H1 (cell line): ENCODE measurements at regions not wholly inside any gene's neighbourhood (a gene's known extent, or its start where the extent isn't known, plus 50 kb on each side); places are given as distances from the start of the nearest gene placed in this dataset.

Source experiments
- EP300 ChIP-seq, 2 experiments: IDR thresholded peaks; 1 replicate in 1 of 2; 2 replicates in 1 of 2; pipeline ENCODE4 v1.6.1; 2011 to 2012; ENCODE audit warnings: low read depth in 2 of 2, low read length in 2 of 2, mild to moderate bottlenecking in 2 of 2, borderline replicate concordance in 1 of 2, inconsistent platforms in 1 of 2, moderate library complexity in 1 of 2
- PHF8 ChIP-seq: fragments of 200-600 bp; sonication (generic); conservative IDR thresholded peaks from 2 replicates; pipeline ENCODE4 v1.7.1; 2012; ENCODE audit warnings: low read depth, mild to moderate bottlenecking, inconsistent platforms, low read length, moderate library complexity
- POLR2A ChIP-seq, 2 experiments: IDR thresholded peaks; 1 replicate in 1 of 2; 2 replicates in 1 of 2; pipeline ENCODE4 v1.6.1; 2011; ENCODE audit warnings: low read depth in 2 of 2, low read length in 2 of 2, mild to moderate bottlenecking in 2 of 2; ENCODE audit errors: control extremely low read depth in 1 of 2
- RFX5 ChIP-seq: IDR thresholded peaks from 2 replicates; pipeline ENCODE4 v1.6.1; 2011; ENCODE audit warnings: low read depth, low read length, improper control_type of control experiment, borderline replicate concordance
- SAP30 ChIP-seq: fragments of 300-600 bp; sonication (generic); IDR thresholded peaks from 2 replicates; pipeline ENCODE4 v1.7.1; 2012; ENCODE audit warnings: low read length, moderate library complexity, mild to moderate bottlenecking, inconsistent platforms; ENCODE audit not compliant: insufficient read depth, insufficient replicate concordance
- SIRT6 ChIP-seq: IDR thresholded peaks from one replicate; pipeline ENCODE4 v1.7.1; 2012; ENCODE audit warnings: low read length, inconsistent platforms
- TAF7 ChIP-seq: optimal IDR thresholded peaks from 2 replicates; pipeline ENCODE3; 2011; ENCODE audit warnings: low read depth, mild to moderate bottlenecking, inconsistent platforms, low read length, moderate library complexity, borderline replicate concordance
- TF ChIP-seq, protein P1 (sequence below), 3 experiments: IDR thresholded peaks; 1 replicate in 2 of 3; 2 replicates in 1 of 3; pipeline versions ENCODE4 v1.5.1 to v1.6.1; 2011; ENCODE audit warnings: low read length in 3 of 3, mild to moderate bottlenecking in 3 of 3, inconsistent platforms in 2 of 3, low read depth in 1 of 3, moderate library complexity in 1 of 3; ENCODE audit not compliant: insufficient read depth in 1 of 3; ENCODE audit errors: control extremely low read depth in 1 of 3
- TF ChIP-seq, protein P2 (sequence below): IDR thresholded peaks from 2 replicates; pipeline ENCODE4 v1.6.1; 2011; ENCODE audit warnings: low read length, improper control_type of control experiment
- TF ChIP-seq, protein P3 (sequence below): IDR thresholded peaks from 2 replicates; pipeline ENCODE4 v1.6.1; 2012; ENCODE audit warnings: inconsistent platforms

DNA sequence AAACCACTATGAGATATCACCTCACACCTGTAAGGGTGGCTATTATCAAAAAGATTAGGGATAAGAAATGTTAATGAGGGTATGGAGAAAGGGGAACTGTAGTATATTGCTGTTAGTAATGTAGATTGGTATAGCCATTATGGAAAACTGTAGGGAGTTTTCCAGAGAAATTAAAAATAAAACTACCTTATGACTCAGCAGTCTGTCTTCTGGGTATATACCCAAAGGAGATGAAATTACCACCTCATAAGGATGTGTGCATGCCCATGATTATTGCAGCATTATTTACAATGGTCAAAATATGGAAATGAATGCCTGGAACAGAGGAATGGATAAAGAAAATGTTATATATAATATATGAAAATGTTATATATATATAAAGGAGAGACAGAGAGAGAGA is 303.8 kb downstream of the METTL15 start:
- TF ChIP-seq SIRT6 (no peak), PHF8 (no peak), SAP30 (no peak), EP300 (IDR thresholded peaks at IDR 0.05; ENCODE audit: borderline replicate concordance in 1 of 2, low read depth in 2 of 2, low read length in 2 of 2) (no peak), TAF7 (no peak), POLR2A (IDR thresholded peaks at IDR 0.05; ENCODE audit: control extremely low read depth in 1 of 2, low read depth in 2 of 2, low read length in 2 of 2) (no peak), RFX5 (no peak)
- TF ChIP-seq, protein P1, sequence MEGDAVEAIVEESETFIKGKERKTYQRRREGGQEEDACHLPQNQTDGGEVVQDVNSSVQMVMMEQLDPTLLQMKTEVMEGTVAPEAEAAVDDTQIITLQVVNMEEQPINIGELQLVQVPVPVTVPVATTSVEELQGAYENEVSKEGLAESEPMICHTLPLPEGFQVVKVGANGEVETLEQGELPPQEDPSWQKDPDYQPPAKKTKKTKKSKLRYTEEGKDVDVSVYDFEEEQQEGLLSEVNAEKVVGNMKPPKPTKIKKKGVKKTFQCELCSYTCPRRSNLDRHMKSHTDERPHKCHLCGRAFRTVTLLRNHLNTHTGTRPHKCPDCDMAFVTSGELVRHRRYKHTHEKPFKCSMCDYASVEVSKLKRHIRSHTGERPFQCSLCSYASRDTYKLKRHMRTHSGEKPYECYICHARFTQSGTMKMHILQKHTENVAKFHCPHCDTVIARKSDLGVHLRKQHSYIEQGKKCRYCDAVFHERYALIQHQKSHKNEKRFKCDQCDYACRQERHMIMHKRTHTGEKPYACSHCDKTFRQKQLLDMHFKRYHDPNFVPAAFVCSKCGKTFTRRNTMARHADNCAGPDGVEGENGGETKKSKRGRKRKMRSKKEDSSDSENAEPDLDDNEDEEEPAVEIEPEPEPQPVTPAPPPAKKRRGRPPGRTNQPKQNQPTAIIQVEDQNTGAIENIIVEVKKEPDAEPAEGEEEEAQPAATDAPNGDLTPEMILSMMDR (IDR thresholded peaks at IDR 0.05; ENCODE audit: control extremely low read depth in 1 of 3, insufficient read depth in 1 of 3, low read depth in 1 of 3, low read length in 3 of 3): no peak
- TF ChIP-seq, protein P2, sequence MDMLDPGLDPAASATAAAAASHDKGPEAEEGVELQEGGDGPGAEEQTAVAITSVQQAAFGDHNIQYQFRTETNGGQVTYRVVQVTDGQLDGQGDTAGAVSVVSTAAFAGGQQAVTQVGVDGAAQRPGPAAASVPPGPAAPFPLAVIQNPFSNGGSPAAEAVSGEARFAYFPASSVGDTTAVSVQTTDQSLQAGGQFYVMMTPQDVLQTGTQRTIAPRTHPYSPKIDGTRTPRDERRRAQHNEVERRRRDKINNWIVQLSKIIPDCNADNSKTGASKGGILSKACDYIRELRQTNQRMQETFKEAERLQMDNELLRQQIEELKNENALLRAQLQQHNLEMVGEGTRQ: no peak
- TF ChIP-seq, protein P3, sequence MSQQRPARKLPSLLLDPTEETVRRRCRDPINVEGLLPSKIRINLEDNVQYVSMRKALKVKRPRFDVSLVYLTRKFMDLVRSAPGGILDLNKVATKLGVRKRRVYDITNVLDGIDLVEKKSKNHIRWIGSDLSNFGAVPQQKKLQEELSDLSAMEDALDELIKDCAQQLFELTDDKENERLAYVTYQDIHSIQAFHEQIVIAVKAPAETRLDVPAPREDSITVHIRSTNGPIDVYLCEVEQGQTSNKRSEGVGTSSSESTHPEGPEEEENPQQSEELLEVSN: no peak
